KG1 (cell line): ENCODE measurements at regions not wholly inside any gene's neighbourhood (a gene's known extent, or its start where the extent isn't known, plus 50 kb on each side); places are given as distances from the start of the nearest gene placed in this dataset.
A peak's percentile ranks its signal among the peaks of the same experiment; 100 is the strongest.
"Not testable (repeated sequence)": the region's sequence is repeated elsewhere in the genome, so short reads cannot be mapped to it uniquely, and the experiment has no call there.

Experiments
- DNase-seq: peaks from one replicate; lab custom pipeline; 2025; lab: John Stamatoyannopoulos, UW

DNA sequence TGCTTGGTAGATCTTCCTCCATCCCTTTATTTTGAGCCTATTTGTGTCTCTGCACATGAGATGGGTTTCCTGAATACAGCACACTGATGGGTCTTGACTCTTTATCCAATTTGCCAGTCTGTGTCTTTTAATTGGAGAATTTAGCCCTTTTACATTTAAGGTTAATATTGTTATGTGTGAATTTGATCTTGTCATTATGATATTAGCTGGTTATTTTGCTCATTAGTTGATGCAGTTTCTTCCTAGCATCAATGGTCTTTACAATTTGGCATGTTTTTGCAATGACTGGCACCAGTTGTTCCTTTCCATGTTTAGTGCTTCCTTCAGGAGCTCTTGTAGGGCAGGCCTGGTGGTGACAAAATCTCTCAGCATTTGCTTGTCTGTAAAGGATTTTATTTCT is 72.4 kb downstream of the HNRNPD start:
- not testable (repeated sequence) for DNase-seq

DNA sequence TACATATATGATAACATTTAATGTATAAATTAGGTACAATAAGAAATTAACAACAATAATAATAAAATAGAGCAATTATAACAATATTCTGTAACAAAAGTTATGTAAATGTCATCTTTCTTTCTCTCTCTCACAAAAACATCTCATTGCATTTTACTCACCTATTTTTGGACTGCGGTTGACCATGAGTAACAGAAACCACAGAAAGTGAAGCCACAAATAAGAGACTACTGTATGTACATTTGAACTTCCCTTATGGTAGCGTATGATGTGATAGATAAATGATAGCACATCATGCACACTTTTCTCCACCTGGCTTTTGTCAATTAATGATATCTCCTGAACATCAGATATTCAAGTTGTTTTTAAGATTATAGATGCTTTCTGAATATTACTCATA is 80.5 kb downstream of the HNRNPD start:
- peak; percentile 33 for DNase-seq

DNA sequence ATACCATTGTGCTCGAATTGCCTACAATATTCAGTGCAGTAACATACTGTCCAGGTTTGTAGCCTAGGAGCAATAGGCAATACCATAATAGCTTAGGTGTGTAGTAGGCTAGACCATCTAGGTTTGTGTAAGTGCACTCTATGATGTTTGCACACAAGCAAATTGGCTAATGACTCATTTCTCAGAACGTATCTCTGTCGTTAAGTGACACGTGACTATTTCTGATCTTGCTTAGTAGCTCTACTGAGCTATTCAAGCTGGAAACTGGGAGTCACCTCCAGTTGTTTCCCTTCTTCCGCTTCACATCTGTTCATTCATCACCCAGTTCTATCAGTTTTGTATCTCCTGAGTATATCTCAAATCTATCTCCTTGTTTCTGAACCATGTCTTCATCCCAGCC is 86.1 kb downstream of the HNRNPD start:
- no peak for DNase-seq

DNA sequence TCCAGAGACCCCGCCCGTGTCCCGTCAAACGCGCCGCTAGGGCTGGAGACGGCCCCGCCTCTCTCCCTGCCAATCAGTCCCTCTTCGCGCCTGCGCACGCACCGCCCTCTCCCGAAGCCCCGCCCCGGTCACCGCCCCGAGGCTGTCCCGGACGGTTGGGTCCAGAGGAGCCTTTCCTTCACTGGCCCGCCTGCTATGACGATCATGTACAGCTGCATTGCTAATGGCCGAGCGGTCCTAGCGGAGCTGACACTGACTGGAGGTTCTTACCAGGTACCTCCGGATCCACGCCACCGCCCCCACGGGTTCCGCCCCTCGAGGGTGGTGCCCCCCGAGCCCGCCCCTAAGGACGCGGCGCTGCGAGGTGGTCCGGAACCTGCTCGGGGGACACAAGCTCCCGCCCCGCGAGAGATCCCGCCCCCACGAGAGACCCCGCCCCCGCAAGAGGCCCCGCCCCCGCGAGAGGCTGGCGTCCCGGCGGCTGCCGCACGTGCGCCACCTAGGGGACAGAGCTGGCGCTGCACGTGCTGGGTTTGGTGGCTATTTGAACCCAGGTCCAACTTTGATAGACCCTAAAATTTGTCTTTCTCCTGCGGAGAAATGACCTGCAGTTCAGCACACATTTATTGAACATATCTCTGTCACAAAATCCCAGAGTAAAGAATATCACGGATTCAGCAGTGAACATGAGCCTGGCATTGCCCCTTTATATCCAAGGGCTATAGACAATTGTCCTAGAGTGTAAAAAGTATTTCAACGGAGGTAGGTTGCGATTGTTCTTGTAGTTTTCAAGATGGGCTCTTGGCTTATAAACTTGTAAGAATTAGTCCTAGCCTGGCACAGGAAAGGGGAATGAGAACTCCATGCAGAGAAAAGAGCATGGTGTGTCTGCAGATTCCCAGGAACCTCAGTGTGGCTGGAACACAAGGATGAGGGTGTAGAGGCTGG is 88.7 kb downstream of the HNRNPD start:
- peak; percentile 91 for DNase-seq

DNA sequence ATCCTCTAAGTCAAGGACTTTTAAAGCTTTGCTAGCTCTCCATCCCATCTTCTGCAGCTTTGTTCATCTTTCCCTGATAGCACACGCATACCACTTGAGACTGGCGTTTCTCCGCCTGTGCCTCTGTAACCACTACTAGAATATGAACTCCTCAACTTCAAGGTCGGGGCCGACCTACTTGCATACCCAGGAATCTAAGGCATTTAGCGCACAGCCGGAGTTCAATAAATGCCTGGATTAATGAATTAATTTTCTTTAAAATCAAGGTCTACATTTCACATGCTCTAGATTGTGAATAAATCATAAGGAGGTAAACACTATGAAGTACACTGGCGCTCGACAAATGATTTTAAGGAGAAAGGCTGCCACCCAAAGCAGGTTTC is 89.3 kb downstream of the HNRNPD start:
- no peak for DNase-seq

DNA sequence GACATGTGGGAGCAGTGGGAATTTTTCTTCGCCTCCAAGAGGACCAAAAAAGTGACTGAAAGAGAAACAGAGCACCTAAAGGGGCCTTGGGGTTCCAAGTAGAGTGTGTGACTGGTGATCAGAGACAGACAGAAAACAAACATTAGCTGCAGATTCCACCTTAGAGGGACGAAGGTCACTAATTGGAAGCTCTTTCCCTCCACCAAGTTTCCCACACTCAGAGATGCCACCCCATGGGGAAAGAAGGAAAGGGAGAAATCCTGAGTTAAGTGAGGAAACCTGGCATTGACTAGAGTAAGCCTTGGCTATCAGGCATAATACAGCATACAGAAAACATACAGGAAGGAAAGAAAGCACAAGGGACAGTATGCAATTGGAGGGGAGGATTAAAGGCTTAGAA is 90.9 kb downstream of the HNRNPD start:
- DNase-seq: no peak

DNA sequence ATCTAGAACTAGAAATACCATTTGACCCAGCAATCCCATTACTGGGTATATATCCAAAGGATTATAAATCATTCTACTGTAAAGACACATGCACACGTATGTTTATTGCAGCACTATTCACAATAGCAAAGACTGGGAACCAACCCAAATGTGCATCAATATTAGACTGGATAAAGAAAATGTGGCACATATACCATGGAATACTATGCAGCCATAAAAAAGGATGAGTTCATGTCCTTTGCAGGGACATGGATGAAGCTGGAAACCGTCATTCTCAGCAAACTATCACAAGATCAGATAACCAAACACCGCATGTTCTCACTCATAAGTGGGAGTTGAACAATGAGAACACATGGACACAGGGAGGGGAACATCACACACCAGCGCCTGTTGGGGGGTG is 94.2 kb downstream of the HNRNPD start:
- not testable (repeated sequence) for DNase-seq

DNA sequence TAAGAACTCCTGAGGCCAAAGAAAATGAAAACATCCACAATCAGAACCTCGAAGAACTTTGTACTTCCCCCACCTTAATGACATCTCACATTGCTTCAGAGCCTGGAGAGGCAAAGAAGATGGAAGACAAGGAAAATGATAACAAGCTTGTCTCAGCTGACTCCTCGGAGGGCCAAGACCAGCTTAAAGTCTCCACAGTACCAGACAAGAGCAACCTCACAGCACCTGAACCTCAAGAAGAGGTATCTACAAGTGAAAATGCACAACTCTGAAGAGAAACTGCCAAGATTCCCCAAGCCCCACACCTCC is 97.5 kb downstream of the HNRNPD start:
- no peak for DNase-seq

DNA sequence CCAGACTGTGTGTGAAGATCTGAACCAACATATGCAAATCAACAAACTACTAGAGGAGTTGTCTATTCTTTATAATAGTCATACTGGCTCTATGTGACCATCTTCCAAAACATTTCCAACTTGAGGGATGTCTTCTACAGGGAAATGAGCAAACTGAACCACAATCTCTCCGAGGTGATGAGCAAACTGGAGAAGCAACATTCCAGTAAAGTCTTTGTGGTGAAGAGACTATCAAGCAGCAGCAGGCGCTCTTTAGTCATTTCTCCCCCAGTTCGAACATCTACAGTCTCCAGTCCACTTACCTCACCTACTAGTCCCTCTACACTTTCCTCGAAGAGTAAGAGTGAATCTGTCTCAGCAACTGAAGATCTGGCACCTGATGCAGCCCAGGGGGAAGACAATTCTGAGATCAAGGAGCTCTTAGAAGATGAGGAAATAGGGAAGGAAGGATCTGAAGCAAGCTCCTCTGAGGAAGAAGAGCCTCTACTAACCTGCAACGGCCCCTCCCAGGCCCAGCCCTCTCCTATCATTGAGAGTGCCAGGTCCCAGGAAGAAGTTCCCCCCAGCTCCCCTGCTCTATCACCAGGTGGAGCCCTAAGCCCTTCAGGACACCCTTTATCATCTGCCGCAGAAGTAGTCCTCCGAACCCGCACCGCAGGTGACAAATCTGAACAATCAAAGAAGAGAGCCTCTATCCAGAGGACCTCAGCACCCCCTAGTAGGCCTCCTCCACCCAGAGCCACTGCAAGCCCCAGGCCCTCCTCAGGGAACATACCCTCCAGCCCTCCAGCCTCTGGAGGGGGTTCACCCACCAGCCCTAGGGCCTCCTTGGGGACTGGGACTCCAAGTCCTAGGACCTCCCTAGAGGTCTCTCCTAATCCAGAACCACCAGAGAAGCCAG is 98.1 kb downstream of the HNRNPD start:
- DNase-seq: no peak

DNA sequence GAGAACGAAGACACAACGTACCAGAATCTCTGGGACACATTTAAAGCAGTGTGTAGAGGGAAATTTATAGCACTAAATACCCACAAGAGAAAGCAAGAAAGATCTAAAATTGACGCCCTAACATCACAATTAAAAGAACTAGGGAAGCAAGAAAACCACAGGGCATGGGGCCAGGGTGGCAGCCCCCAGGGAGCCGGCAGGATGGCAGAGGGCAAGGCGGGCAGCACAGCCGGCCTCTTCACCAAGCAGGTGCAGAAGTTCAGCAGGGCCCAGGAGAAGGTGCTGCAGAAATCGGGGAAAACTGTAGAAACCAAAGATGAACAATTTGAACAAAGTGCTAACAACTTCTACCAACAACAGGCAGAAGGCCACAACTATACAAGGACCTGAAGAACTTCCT is 99.1 kb downstream of the HNRNPD start:
- DNase-seq: not testable (repeated sequence)

DNA sequence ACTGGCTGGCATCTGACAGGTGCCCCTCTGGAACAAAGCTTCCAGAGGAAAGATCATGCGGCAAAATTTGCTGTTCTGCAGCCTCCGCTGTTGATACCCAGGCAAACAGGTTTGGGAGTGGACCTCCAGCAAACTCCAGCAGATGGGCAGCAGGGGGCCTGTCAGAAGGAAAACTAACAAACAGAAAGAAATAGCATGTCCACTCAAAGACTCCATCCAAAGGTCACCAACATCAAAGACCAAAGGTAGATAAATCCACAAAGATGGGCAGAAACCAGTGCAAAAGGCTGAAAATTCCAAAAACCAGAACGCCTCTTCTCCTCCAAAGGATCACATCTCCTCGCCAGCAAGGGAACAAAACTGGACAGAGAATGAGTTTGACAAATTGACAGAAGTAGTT is 101.3 kb downstream of the HNRNPD start:
- not testable (repeated sequence) for DNase-seq

DNA sequence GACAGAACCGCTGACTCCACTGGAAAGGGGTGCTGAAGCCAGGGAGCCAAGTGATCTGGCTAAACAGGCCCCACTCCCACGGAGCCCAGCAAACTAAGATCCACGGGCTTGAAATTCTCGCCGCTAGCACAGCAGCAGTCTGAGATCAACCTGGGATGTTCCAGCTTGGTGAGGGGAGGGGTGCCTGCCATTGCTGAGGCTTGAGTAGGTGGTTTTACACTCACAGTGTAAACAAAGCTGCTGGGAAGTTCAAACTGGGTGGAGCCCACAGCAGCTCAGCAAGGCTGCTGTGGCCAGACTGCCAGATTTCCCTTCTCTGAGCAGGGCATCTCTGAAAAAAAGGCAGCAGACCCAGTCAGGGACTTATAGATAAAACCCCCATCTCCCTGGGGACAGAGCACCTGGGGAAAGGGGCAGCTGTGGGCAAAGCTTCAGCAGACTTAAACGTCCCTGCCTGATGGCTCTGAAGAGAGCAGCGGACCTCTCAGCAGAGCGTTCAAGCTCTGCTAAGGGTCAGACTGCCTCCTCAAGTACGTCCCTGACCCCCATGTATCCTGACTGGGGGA is 101.8 kb downstream of the HNRNPD start:
- not testable (repeated sequence) for DNase-seq

DNA sequence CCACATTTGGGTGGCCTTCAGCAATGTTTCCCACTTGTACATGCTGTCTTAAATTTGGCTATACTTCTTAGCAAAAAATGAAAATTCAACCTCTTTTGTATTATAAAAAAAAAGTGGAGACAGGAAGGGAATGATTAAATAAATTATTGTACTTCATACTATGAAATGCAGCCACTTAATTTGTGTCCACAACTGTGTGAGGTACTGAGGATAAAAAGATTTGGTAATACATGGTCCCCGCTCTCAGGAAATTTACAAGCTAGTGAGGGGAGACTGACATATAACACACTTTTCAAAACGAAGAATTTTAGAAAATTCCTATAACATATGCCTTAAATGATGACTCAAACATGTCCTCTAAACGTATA is 105.0 kb downstream of the HNRNPD start:
- no peak for DNase-seq

DNA sequence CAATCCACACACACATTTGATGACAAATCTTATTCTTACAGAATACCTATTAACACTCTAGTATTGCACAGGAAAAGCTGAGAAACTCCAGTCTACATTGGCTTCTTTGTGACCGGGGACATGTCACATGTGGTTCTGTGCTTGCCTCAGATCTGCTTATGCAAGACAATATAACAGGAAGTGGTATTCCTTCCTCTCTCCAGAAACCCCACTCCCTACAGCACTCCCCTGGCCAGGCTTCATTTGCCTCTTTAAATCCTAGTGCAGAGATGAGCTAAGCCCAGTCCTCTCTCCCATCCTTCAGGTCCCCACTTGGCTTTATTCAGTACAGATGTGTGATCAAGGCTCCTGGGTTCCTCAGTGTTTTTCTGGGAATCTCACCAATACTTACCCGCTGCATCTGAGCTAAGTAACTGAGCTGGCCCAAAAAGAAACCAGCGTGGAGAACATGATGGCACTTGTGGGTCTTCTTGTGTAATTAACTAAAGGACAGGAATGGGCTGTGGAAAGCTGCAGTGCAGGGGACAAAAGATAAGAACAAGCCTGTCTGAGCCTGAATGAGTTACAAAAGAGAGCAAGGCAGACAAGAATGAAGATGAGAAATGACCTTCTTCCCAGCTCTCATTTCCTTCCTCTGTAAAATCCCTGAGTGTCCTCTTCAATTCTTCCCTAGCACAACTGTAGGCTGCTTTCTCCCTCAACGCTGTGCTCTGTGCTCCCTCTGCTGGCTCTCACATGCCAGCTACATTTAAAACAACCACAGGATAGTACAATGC is 105.6 kb downstream of the HNRNPD start:
- peak; percentile 63 for DNase-seq

DNA sequence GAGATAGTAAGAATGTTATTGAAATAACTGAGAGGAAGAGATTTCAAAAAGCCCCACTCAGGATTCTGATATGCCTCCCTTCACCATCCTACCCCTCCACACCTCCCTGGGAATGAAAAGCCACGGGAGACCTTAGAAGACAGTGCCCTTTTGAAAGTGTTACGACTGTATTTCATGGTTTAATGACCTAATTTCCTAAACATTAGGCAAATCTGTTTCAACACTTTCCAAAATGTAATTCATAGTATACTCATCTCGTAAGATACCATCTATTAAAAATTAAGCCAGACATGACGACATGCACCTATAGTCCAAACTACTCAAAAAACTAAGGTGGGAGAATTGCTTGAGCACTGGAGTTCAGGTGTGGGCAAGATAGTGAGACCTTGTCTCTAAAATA is 106.3 kb downstream of the HNRNPD start:
- DNase-seq: no peak

DNA sequence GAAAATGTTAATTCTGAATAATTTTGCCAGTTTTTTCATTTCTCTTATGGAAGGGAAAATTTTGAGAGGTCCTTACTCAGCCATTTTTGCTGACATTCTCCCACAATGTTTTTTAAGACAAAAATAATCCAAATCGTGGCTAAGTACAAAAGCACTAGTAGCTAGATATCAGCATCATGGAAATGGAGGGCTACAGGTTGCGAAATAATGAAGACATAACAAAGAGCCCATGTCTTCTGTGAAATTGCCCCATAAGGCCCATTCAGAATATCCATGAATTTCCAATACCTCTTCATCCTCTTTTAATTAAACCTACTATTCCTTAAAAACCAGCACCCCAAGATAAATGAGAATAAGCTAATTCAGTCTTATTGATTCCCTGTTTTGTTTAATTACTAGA is 107.4 kb downstream of the HNRNPD start:
- no peak for DNase-seq

DNA sequence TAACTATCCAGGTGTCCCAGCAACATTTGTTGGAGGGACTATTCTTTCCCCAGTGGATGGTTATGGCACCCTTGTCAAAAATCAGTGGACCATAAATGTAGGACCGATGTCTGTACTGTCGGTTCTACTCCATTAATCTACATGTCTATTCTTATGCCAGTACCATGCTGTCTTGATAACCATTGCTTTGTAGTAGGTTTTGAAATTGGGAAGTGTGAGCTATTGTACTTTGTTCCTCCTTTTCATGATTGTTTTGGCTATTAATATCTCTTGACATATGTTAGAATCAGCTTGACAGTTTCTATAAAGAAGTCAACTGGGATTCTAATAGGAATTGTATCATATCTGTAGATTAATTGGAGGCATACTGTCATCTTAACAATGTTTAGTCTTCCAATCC is 112.7 kb downstream of the HNRNPD start:
- DNase-seq: no peak

DNA sequence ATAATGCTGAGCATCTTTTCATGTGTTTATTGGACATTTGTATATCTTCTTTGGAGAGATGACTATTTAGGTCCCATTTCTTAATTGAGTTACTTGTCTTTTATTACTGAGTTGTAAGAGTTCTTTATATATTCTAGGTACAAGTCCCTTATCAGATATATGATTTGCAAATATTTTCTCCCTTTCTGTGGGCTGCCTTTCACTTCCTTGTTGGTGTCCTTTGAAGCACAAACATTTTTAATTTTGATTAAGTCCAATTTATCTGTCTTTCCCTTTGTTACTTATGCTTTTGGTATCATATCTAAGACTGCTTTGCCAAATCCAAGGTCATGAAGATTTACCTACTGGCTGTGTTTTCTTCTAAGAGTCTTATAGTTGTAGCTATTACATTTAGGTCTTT is 113.2 kb downstream of the HNRNPD start:
- no peak for DNase-seq

DNA sequence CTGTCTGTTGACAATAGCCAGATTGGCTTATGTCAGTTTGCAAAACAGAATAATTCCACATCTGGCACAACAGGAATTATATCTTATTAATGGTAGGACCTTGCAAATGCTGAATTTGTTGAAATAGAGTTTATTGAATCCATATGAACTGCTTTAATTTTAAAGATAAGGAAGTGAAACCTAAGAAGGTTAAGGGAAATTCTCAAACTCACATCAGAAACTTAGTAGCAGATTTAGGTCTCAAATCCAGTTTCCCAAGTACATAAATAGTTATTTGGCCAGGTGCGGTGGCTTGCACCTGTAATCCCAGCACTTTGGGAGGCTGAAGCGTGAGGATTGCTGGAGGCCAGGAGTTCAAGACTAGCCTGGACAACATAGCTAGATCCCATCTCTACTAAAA is 117.1 kb downstream of the HNRNPD start:
- DNase-seq: no peak

DNA sequence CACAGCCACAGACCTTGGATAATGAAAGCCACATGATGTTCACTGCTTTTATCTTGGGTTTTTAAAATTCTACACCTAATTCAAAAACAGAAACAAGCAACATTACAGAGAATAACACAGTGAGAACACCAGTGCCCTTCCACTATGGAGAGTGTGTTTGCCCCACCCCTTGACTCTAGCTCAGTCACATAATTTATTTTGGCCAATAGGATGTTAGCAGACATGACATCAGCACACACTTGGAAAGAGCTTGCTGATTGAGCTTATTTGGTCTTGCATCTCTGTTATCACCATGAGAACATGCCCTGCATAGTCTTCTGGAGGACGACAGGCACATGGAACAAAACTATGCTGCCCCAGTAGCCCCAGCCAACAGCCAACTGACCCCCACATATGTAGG is 118.1 kb downstream of the HNRNPD start:
- no peak for DNase-seq

DNA sequence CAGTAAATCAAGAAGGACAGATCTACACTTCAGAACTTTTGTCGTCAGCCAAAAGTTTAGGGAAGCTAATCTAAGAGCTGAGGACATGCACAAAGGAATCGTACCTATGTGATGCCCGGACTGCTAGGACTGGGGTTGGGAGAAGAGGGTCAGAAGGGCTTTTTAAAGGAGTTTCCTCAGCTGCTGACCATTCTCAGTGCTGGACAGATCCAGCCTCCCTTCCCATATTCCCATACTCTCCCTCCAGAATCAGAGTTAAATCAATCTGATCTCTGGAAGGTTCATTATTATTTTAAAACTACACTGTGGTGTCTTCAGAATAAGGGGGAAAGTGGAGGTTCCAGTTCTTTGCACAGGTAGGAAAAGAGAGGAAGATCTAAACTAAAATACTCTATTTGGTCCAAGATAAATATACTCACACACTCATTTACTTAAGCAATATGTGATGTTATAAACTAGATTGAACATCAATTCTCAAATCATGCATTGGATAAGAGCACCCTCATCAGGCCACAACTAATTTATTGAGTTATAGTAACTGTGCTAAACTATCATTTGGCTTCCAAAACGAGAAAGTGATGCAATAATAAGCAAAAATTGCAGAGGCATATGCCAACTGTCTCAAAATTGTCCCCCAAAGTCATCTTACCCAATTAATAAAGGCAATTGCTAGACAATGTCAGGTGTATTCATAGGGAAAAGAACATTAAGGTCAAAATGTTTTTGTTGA is 124.7 kb downstream of the HNRNPD start:
- DNase-seq: no peak
